GM18873 (cell line): ENCODE measurements at regions not wholly inside any gene's neighbourhood (a gene's known extent, or its start where the extent isn't known, plus 50 kb on each side); places are given as distances from the start of the nearest gene placed in this dataset.

Experiments used
- ATAC-seq: cut with Tn5 transposase; IDR thresholded peaks from one replicate; pipeline ENCODE4 v1.9.1; 2021; ENCODE audit warnings: mild to moderate bottlenecking, moderate library complexity, moderate number of reproducible peaks; ENCODE audit not compliant: unreplicated experiment, low FRiP score

DNA sequence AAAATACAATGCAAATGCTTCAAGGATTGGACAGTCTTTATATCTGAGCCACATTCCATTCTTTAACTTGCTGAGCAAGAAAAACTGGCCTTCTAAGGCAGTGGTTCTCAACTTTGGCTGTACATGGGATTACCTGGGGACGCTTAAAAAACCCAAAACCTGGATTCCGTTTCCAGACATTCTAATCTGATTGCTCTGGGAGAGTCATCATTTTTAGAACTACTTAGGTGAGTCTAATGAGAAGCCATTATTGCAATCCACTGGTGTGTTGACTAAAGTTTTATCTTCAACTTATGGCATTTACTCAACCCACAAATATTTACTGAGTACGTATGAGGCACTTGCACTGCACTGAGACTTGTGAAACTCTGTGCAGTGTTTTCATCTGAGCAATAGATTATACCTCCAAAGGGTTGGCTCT, 195.7 kb upstream of the ATP11B start:
- no peak for ATAC-seq

DNA sequence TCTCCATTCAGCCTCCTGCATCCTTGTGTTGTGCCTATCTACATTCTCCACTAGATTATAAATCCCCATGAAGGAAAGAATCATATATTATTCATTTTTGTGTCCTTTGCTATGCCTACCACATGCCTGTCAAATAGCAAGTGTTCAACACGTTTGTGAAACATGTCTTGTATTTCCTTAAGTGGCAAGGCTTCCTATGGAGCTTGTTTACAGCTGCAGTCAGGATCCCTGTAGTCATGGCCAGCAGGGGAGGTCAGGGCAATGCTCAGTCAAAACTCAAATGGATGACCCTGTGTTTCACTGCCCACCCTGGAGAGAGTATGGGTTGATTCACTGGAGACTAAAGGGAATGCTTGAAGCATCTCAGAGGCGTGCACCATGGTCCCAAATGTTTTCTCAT, 191.7 kb upstream of the ATP11B start:
- ATAC-seq, result no peak

- ATAC-seq, result no peak
Observed at GRCh38 chr3:182603501-182603900, 189.8 kb upstream of the ATP11B start.

DNA sequence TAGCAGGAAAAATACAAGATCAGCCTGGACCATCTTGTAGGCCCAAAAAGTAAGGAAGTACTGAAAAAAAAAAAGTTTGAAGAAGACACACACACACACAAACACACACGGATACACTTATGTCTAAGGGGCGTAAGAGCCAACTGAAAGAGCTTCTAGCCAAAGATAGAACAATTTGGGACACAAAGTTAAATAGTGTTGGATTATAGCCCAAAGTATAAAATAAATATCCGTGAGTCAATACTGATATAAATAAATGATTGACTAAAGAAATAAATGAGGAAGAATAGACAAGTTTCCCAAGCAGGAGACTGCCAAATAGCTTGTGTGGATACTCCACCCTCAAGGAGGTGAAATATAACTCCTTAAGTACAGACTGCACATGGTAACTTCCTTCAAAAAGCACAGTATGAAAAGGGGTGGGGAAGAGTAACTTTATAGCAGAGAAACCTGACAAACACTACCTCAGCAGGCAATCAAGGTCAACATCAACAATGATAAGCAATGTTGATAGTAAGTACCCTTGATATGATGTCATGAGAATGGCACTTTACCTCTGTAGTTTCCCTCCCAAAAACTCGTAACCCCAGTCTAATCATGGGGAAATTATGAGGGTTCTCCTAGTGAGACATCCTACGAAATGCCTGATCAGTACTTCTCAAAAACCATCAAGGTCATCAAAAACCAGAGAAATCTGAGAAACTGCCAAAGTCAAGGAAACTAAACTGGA, 187.3 kb upstream of the ATP11B start:
- no peak for ATAC-seq

DNA sequence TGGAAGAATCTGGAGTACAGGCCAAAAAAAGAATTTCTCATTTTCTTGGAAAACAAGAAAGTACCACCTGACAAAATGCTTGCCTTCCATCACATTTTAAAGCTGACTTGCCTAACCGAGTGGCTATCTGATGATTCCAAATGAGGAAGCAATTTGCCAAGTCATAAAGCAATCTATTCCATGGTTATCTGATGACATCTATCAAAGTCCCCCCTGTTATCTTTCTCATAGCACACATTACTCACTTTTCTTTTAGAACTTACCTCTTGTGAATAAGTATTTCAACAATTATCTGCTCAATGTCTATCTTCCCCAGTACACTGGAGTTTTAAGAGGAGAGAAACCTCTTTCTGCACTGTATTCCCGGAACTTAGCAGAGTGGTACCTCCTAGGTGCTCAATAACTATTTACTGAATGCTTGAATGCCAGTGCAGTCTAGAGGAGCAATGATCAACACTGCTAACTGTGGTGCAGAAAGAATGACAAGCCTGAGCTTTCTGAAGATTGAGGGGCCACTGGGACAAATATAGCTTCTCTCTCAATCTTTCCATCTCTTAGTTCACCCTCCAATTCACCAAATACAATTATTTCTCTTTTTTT, 186.3 kb upstream of the ATP11B start:
- no peak for ATAC-seq

DNA sequence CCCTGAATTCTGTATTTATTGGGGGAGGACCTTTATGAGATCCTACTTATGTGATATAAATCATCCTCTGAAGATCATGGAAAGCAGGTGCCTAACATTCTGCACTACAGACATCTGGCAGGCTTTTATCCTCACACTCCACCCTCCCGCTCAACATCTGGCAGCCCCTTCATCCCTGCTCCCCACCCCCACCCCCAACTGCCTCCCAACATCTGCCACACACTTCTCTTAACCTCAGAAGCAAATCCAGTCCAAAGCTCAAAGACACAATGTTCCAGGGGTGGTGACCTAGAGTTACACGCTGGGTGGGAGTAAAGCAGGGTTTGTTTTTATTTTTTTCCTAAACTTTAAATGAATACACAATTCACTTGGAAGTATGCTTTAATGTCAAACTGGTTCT, 184.5 kb upstream of the ATP11B start:
- ATAC-seq, result no peak

GRCh38 chr3:182609575-182610156, 183.6 kb upstream of the ATP11B start:
- no peak for ATAC-seq

GRCh38 chr3:182612332-182612731, 181.0 kb upstream of the ATP11B start:
- no peak for ATAC-seq

DNA sequence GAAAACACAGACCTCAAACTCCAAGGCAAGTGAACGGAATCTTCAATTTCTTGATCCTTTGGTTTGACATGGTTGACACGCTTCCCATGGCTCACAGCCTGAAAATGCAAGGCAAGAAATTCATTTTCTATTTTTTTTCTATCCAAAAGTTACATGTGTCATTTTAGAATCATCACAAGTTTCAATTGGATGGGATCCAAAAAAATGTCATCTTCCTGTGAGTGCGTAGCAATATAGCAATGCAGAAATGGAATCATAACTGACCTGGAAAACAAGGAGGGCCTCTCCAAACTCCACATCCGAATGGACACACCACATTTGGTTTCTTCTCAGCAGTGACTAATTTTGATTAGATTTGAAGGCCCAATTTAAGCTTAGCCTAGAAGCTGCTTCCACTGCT, 175.8 kb upstream of the ATP11B start:
- no peak for ATAC-seq

GRCh38 chr3:182618085-182618732, 175.1 kb upstream of the ATP11B start:
- no peak for ATAC-seq

- no peak for ATAC-seq
Observed at GRCh38 chr3:182618981-182619591, 174.2 kb upstream of the ATP11B start.

GRCh38 chr3:182620723-182621434, 172.4 kb upstream of the ATP11B start:
- no peak for ATAC-seq

DNA sequence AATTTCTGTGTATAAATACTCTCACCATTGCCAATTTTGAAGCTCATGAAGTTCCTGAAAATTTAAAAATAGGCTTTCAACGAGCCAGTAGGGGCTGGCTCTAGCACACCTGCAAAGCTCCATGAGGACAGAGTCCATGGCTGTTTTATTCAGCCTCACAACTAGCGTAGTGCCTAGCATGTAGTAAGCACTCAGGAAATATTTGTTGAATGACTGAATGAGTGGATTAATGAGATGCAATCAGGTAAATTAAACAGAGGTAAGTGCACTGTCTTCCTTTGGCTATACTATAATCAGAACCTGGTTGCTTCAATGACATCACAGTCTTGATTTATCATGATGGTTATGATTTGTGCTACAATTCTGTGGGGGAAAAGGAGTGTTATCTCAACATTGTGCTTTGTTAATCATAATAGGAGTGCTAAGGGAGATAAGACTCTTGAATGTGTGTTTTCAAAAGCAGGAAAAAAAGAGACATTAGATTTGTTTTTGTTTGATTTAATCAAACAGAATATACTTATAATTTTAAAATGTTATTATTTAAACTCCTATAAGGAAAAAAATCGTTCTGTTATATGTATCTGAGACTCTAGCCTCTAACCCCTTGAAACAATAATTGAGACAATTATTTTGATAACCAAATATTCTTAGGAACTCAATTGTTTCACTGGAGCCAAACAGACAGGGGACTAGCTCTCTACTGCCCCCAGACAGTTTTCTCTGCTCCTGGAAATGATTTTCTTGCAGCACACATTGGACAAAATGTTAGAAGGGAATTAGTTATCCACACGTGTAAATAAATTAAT, 171.7 kb upstream of the ATP11B start:
- no peak for ATAC-seq

DNA sequence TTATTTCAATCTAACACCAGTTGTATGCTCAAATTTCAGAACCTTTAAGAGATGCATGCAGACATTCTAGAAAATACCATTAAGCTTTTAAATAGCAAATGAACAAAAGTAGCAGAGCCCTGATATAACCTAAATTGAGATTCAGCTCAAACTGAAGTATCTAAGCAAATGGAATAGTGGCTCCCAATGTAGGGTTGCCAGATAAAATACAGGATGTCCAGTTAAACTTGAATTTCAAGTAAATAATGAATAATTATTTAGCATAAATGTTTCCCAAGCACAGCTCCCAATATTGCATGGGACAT, 171.1 kb upstream of the ATP11B start:
- no peak for ATAC-seq

DNA sequence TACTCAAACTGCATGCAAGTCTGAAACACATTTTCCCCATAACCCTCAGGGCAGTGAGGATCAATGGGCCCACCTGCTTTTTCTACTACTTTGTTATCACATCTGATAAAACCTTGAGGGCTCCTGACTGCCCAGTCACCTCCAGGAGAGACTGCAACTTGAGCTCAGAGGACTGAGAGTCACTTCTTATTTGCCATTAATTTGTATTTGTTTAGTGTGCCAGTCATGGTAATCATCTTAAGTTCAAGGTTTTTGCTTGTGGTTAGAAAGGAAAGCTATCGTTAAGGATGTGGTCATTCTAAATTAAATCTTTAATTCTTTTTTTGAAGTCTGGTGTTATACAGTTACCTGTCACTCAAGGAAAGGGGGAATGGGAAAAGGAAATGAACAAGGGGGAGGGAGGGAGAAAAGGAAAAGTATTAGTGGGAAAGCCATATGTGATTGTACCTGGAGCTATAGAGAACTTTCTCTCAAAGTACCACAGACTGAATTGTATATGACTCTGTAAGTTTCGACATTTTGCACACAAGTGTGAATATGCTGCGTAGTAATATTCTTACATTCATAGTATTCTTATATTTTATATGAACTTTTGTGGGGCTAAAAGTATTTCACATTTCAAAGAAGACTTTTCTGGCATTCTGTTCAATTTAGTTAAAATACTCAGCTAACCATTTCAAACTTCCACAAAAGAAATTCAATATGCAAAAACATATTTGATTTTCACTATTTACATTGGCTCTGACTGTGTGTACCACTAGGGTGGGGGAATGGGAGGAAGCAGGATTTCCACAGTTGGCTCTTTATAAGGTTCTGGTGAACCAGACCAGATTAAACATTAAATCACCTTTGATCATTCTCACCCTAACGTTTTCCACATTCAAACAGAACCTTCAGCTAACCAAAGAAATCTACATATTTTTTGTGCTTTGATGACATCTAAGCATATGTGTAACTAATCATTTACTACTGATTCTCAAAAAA, 166.5 kb upstream of the ATP11B start:
- ATAC-seq, result no peak

DNA sequence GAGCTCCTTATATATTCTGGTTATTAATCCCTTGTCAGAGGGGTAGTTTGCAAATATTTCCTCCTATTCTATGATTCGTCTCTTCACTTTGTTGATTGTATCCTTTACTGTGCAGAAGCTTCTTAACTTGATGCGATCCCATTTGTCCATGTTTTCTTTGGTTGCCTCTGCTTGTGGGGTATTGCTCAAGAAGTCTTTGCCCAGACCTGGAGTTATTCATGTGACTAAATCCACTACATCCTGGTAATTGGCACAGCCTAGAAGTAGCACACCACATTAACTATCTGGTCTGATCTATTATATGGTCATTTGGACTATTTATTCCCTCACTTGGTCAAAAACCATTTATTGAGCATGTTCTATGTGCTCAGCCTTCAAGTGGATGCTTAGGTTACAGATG, 164.8 kb upstream of the ATP11B start:
- no peak for ATAC-seq

DNA sequence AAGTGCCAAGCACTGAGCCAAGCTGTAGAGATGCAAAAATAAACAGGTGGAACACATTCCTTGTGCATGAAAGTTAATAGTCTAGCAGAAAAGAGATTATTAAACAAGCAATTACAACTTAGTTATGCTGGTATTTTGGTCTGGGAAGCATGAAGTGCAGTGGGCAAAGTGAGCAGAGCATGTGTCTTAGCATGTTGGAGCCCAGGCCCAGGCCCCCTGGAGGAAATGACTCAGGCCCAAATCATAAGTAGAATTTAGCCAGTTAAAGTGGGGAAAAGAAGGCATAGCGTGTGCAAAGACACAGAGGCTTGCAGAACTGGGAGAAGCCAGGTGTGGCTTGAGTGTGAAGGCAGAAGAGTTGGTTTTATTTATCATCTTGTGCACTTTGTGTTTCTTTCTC, 163.8 kb upstream of the ATP11B start:
- no peak for ATAC-seq

DNA sequence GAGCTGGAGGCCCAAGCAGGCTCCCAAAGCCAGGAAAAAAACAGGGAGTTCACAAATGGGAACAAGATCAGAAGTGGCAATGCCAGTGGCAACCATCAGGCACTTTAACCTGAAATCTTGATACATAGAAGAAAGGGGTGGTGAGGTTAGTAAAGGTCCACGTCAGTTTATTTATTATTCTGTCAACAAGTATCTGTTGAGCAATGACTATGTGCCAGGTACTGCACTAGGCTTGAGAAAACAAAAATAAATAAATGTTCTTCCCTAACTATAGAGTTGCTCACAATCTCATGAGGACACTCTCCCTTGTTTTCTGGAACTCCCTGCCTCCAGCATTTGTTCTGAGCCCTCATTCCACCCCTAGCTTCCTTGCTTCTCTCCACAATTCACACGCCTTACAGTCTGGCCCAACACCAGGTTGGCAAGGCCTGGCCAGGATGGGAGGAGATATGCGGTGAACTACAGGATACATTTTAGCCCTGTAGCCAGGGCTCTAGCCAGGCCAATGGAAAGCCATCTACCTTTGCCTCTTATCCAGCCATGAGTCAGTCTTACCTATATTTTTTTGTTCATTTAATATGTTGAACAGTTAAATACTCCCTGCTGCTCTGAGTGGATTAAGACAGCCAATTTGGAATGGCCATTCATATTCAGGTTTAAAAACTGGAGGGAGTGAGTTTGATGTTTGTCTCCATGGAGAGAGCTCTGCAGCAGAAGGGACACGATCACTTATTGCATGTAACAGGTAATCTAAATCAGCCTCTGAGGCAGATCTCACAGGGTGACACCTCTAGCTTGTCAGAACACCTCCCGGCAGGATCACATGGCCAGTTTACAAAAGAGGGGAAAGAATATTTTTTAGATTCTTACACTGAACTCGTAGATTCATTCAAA, 161.9 kb upstream of the ATP11B start:
- no peak for ATAC-seq
